MG63 (cell line): ENCODE measurements at regions not wholly inside any gene's neighbourhood (a gene's known extent, or its start where the extent isn't known, plus 50 kb on each side); places are given as distances from the start of the nearest gene placed in this dataset.
"Not testable (repeated sequence)": the region's sequence is repeated elsewhere in the genome, so short reads cannot be mapped to it uniquely, and the experiment has no call there.

Experiments
- DNase-seq: peaks from one replicate; pipeline ENCODE4 v3.0.0-alpha.2; 2020
- H3K27me3 ChIP-seq: fragments of 250-450 bp; sonication (Bioruptor Pico); 2 replicates; pipeline ENCODE4 v1.5.1; 2020; ENCODE audit warnings: mild to moderate bottlenecking, moderate library complexity
- H3K36me3 ChIP-seq: fragments of 250-450 bp; sonication (Bioruptor Pico); 2 replicates; pipeline ENCODE4 v1.5.1; 2020; ENCODE audit warnings: mild to moderate bottlenecking, moderate library complexity
- H3K4me3 ChIP-seq: fragments of 250-450 bp; sonication (Bioruptor Pico); 2 replicates; pipeline ENCODE4 v1.5.1; 2020; ENCODE audit warnings: mild to moderate bottlenecking, moderate library complexity
- H3K9me3 ChIP-seq: fragments of 250-450 bp; sonication (Bioruptor Pico); 2 replicates; pipeline ENCODE4 v1.5.1; 2020; ENCODE audit warnings: mild to moderate bottlenecking, moderate library complexity

DNA sequence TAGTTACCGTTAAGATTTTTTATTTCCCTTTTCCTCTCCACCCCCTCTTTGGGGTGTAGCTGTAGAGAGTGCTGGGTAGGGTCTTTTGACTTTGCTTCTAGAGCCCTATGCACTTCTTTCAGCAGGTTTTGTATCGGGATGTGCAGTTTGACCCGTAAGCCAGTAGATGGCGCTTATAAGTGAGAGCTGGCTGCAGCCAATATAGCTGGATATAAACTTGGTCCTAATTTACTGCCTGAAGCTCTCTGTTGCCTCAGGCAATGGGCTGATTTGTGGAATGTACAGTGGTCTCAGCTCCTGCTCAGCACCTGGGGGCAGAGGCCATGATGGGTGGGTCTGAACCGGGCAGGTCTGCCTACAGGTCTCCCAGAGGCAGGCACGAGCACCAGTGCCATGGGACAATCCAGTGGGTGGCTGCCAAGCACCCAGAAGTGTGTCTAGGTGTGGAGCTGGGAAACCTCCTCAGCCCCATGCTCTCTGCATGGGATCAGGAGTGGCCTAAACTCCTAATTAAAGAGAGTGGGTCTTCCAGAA is 146.5 kb downstream of the SPANXN1 start:
- H3K27me3 ChIP-seq: no peaks in the 10 kb centered on the region
- H3K4me3 ChIP-seq: no peak overlapping the region
- no peak for DNase-seq
- H3K36me3 ChIP-seq: no peaks in the 10 kb centered on the region
- H3K9me3 ChIP-seq: no peaks in the 10 kb centered on the region

DNA sequence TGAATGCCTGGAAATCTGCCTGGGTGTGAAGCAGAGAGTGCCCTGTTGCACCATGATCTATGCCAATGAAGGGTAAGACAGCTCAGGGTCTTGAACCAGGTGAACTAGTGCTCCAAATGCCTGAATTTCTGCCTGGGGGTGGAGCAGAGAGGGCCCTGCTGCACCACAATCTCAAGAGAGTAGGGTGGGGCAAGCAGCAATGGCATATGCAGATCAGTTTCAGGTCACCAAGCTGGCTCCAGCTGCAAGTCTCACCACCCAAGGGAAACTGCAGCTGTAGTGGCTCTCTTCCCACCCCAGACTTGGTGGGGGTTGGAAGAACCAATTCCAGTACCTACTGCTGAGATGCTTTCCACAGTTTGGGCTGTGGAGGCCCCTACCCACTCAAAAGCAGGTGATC is 147.0 kb downstream of the SPANXN1 start:
- H3K27me3 ChIP-seq: no peaks in the 10 kb centered on the region
- H3K4me3 ChIP-seq: no peak overlapping the region
- no peaks in the 10 kb centered on the region for H3K9me3 ChIP-seq
- DNase-seq: no peak
- no peaks in the 10 kb centered on the region for H3K36me3 ChIP-seq

DNA sequence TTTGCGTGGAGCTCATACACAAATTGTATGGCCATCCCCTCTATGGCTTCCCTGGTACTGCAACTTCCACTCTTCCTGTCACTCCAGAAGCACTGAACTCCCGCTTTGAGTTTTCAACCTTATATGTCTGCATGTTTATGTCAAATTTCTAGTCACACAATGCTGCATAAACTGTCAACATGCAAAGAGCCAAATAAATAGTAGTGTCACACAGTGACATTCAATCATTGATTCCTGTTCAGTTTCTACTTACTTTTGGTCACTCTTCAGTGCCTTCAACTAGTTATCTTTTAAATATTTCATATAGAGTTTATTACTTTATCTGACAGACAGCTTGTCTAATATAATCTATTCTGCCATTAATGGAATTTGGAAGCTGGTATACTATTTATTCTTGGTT is 149.3 kb downstream of the SPANXN1 start:
- no peak for DNase-seq
- Histone ChIP-seq H3K9me3 (no peaks in the 10 kb centered on the region), H3K27me3 (no peaks in the 10 kb centered on the region), H3K4me3 (no peak overlapping the region), H3K36me3 (no peaks in the 10 kb centered on the region)

DNA sequence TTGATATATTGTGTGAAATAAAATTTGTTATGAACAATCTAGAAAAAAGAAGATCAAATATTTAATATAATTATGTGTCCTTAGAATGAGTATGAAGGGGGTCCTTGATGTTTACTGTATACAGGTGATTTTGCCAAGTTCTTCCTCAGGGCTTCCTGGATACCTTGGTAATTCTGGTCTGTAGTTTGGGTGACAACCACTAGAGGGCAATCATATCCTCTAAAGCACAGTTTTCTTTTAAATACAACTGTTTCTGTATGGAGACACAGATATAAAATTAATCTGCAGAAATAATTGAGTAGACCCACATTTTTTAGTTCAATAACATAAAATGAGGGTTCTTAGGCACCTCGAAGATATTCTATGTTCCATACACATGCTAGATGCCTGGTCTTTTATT is 157.7 kb downstream of the SPANXN1 start:
- DNase-seq: no peak
- Histone ChIP-seq H3K36me3 (no peaks in the 10 kb centered on the region), H3K4me3 (no peak overlapping the region), H3K9me3 (no peaks in the 10 kb centered on the region), H3K27me3 (no peaks in the 10 kb centered on the region)

- no peaks in the 10 kb centered on the region for H3K9me3 ChIP-seq
- H3K27me3 ChIP-seq: no peaks in the 10 kb centered on the region
- H3K36me3 ChIP-seq: no peaks in the 10 kb centered on the region
- no peak for DNase-seq
- no peak overlapping the region for H3K4me3 ChIP-seq
These were observed 163.3 kb downstream of the SPANXN1 start for GRCh38 chrX:145410622-145411021.

GRCh38 chrX:145436211-145436610 is 188.9 kb downstream of the SPANXN1 start:
- H3K36me3 ChIP-seq: not testable (repeated sequence)

DNA sequence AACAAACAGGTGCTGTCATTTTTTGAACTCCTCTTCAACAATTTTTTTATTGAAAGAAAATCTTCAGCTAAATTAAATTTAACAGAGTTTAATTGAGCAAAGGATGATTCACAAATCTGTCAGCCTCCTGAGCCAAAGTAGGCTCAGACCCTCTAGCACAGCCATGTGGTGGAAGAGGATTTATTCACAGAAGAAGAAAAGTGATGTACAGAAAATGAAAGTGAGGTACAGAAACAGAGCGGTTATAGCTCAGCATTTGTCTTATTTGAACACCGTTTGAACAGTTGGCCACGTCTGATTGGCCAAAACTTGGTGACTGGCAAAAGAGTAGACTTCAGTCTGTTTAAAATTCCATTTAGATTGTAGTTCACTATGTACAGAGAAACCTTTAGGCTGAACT is 217.3 kb downstream of the SPANXN1 start:
- DNase-seq: no peak
- Histone ChIP-seq H3K4me3 (no peak overlapping the region), H3K36me3 (no peaks in the 10 kb centered on the region), H3K9me3 (no peaks in the 10 kb centered on the region), H3K27me3 (no peaks in the 10 kb centered on the region)

More at GRCh38 chrX:145436211-145436610, 188.9 kb downstream of the SPANXN1 start:
- not testable (repeated sequence) for H3K4me3 ChIP-seq, H3K27me3 ChIP-seq, DNase-seq, H3K9me3 ChIP-seq

GRCh38 chrX:145475725-145476124 is 228.4 kb downstream of the SPANXN1 start:
- no peaks in the 10 kb centered on the region for H3K27me3 ChIP-seq
- DNase-seq: no peak
- H3K4me3 ChIP-seq: no peak overlapping the region
- no peaks in the 10 kb centered on the region for H3K9me3 ChIP-seq
- no peaks in the 10 kb centered on the region for H3K36me3 ChIP-seq

GRCh38 chrX:145484740-145485139 is 237.4 kb downstream of the SPANXN1 start:
- Histone ChIP-seq H3K27me3 (no peaks in the 10 kb centered on the region), H3K4me3 (no peak overlapping the region), H3K36me3 (no peaks in the 10 kb centered on the region), H3K9me3 (no peaks in the 10 kb centered on the region)
- DNase-seq: no peak

DNA sequence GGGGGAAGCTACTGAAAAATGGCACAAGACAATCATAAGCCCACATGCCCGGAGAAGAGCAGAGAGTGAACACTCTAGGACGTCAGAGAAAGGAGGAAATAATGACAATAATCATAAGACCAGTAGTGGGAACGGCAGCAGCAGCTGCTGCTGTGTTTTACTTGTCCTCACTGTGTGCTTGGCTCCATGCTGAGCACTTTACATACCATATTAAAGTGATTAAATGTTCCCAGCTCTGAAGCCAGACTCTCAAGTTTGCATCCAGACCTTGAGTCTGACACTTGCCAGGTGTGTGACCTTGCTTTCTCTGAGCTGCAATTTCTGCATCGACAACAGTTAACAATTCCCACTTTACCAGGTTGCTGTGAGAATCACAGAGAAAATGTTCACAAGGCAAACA is 255.4 kb downstream of the SPANXN1 start:
- H3K27me3 ChIP-seq: no peaks in the 10 kb centered on the region
- no peaks in the 10 kb centered on the region for H3K36me3 ChIP-seq
- DNase-seq: no peak
- H3K9me3 ChIP-seq: no peaks in the 10 kb centered on the region
- H3K4me3 ChIP-seq: no peak overlapping the region

DNA sequence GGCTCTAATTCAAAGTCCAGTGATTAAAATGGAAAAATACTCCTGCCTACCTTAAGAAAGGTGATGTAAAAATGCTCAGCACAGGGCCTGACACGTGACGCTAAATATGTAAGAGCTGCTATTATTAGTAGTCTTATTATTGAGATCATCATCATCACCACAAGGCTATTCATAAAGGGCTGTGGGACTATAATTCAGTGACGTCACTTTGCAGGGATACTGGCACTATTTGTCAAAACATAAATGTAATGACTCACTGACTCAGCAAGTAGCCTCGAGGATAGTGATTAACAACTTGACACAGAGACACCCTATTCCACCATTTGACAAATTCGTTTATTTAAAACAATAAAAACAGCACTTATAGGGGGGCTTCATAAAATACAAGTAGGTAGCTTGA is 258.9 kb downstream of the SPANXN1 start:
- Histone ChIP-seq H3K27me3 (no peaks in the 10 kb centered on the region), H3K36me3 (no peaks in the 10 kb centered on the region), H3K4me3 (no peak overlapping the region), H3K9me3 (no peaks in the 10 kb centered on the region)
- DNase-seq: no peak

DNA sequence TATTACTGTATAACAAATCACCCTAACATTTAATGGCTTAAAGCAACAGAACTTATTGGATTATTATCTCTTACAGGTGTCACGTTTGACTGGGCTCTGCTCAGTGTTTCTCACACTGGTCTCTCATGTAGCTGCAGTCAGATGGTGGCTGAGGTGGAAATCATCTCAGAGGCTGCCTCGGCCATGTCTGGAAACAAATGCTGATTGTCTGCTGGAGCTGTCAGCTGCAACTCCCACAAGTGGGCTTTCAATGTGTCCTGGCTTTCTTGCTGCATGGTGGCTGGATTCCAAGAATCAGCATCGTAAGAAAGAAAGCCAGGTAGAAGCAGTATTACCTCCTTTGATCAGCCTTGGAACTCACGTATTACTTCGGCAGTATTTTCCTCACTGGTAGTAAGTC is 277.6 kb downstream of the SPANXN1 start:
- Histone ChIP-seq H3K4me3 (no peak overlapping the region), H3K36me3 (no peaks in the 10 kb centered on the region), H3K27me3 (no peaks in the 10 kb centered on the region), H3K9me3 (no peaks in the 10 kb centered on the region)
- DNase-seq: no peak

- H3K4me3 ChIP-seq: no peak overlapping the region
- DNase-seq: no peak
- H3K27me3 ChIP-seq: no peaks in the 10 kb centered on the region
- H3K9me3 ChIP-seq: no peaks in the 10 kb centered on the region
- H3K36me3 ChIP-seq: no peaks in the 10 kb centered on the region
These were observed 285.0 kb downstream of the SPANXN1 start for GRCh38 chrX:145532176-145532780.

DNA sequence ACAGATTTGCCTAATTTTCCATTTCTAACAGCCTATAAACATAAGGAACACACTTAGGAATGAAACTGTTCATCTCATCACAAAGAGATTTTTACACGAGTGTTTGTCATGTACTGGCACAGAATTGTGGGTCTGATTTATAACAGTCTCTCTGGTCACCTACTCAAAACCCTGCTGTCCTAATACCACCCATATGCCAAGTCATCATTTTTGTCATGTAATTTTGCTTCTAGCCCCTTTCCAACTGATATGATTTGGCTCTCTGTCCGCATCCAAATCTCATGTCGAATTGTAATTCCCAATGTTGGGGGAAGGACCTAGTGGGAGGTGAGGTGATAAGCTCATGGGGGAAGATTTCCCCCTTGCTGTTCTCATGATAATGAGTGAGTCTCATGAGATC is 284.1 kb upstream of the SLITRK2 start:
- Histone ChIP-seq H3K4me3 (no peak overlapping the region), H3K27me3 (no peaks in the 10 kb centered on the region)
- no peak for DNase-seq

DNA sequence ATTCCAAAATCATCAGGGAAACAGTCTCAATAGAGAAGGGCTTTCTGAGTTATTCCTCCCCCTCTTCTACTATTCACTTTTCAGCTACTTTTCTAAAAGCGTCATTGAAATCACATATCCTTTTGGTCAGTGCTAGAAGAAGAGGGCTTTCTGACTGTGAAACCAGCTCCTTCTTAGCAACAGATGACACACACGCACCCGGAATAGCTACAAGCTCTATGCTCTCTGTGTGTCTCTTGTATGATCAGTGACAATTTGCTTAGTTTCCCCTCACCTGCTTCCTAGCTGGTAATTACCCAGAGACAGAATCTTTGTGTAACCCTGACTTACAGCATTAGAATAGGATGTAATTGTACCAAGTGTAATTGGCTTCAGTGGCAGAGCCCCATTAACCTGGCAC is 268.1 kb upstream of the SLITRK2 start:
- DNase-seq: no peak
- no peaks in the 10 kb centered on the region for H3K27me3 ChIP-seq
- H3K4me3 ChIP-seq: no peak overlapping the region
- no peaks in the 10 kb centered on the region for H3K36me3 ChIP-seq
- no peaks in the 10 kb centered on the region for H3K9me3 ChIP-seq

More for the DNA sequence above, 284.1 kb upstream of the SLITRK2 start:
- Histone ChIP-seq H3K9me3 (no peaks in the 10 kb centered on the region), H3K36me3 (no peaks in the 10 kb centered on the region)

GRCh38 chrX:145552643-145553042 is 265.0 kb upstream of the SLITRK2 start:
- no peak for DNase-seq

DNA sequence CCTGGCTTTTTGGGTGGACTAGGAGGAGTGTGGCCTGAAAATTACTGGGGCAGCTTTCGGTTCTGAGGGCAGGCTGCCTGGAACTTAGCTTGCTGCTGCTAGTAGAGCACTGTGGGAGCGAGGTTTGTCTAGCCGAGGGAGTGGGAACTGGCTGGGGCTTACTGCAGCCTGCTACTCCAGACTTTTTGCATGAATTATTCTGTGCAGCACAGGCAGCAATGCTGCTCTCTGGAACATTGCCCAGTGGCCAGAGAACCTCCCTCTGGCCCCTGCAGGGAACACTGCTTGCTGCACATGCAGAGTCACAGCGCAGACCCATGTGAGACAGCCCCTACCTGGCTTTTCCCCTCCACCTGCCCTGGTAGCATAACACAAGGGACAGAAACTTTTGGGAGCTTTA is 263.9 kb upstream of the SLITRK2 start:
- no peak for DNase-seq
- Histone ChIP-seq H3K27me3 (no peaks in the 10 kb centered on the region), H3K4me3 (no peak overlapping the region)

More at GRCh38 chrX:145552643-145553042, 265.0 kb upstream of the SLITRK2 start:
- Histone ChIP-seq H3K4me3 (no peak overlapping the region), H3K36me3 (no peaks in the 10 kb centered on the region), H3K9me3 (no peaks in the 10 kb centered on the region), H3K27me3 (no peaks in the 10 kb centered on the region)

GRCh38 chrX:145563159-145563558 is 254.5 kb upstream of the SLITRK2 start:
- H3K4me3 ChIP-seq: no peak overlapping the region
- no peaks in the 10 kb centered on the region for H3K27me3 ChIP-seq
- H3K36me3 ChIP-seq: no peaks in the 10 kb centered on the region
- no peak for DNase-seq
- no peaks in the 10 kb centered on the region for H3K9me3 ChIP-seq

More for the DNA sequence above, 263.9 kb upstream of the SLITRK2 start:
- Histone ChIP-seq H3K36me3 (no peaks in the 10 kb centered on the region), H3K9me3 (no peaks in the 10 kb centered on the region)
